NCI-H2107 treated with DMSO at 0.1 percent for 48 hours (cell line): ENCODE measurements at regions not wholly inside any gene's neighbourhood (a gene's known extent, or its start where the extent isn't known, plus 50 kb on each side); places are given as distances from the start of the nearest gene placed in this dataset.

ENCODE experiments used
- DNase-seq: peaks from one replicate; lab custom pipeline; 2025; ENCODE audit not compliant: unreplicated experiment; lab: John Stamatoyannopoulos, UW

GRCh38 chr6:76451926-76452709 lies 379.7 kb upstream of the IMPG1 start:
- no peak for DNase-seq

GRCh38 chr6:76448109-76448508 lies 375.6 kb upstream of the IMPG1 start:
- DNase-seq: no peak

GRCh38 chr6:76441875-76442274 lies 369.4 kb upstream of the IMPG1 start:
- DNase-seq: no peak

GRCh38 chr6:76439811-76440210 lies 367.3 kb upstream of the IMPG1 start:
- DNase-seq: no peak

- no peak for DNase-seq
Measured at GRCh38 chr6:76438768-76439167, 366.3 kb upstream of the IMPG1 start.

- no peak for DNase-seq
Measured at GRCh38 chr6:76435174-76435573, 362.7 kb upstream of the IMPG1 start.

- no peak for DNase-seq
Measured at GRCh38 chr6:76422511-76423213, 350.2 kb upstream of the IMPG1 start.

- DNase-seq: no peak
Measured at GRCh38 chr6:76420094-76420493, 347.6 kb upstream of the IMPG1 start.

- no peak for DNase-seq
Measured at GRCh38 chr6:76418560-76419223, 346.2 kb upstream of the IMPG1 start.

- no peak for DNase-seq
Measured at GRCh38 chr6:76416821-76417605, 344.6 kb upstream of the IMPG1 start.

- DNase-seq: no peak
Measured at GRCh38 chr6:76403064-76403463, 330.6 kb upstream of the IMPG1 start.

GRCh38 chr6:76397966-76398365 lies 325.5 kb upstream of the IMPG1 start:
- no peak for DNase-seq

GRCh38 chr6:76382201-76382600 lies 309.7 kb upstream of the IMPG1 start:
- no peak for DNase-seq

- DNase-seq: no peak
Measured at GRCh38 chr6:76381612-76382011, 309.1 kb upstream of the IMPG1 start.

GRCh38 chr6:76351275-76351674 lies 278.8 kb upstream of the IMPG1 start:
- no peak for DNase-seq

GRCh38 chr6:76347539-76347938 lies 275.1 kb upstream of the IMPG1 start:
- no peak for DNase-seq

GRCh38 chr6:76342611-76343160 lies 270.2 kb upstream of the IMPG1 start:
- no peak for DNase-seq

GRCh38 chr6:76330031-76330430 lies 257.6 kb upstream of the IMPG1 start:
- no peak for DNase-seq

- no peak for DNase-seq
Measured at GRCh38 chr6:76326871-76327270, 254.4 kb upstream of the IMPG1 start.
